G401.6 (cell line): ENCODE measurements at regions not wholly inside any gene's neighbourhood (a gene's known extent, or its start where the extent isn't known, plus 50 kb on each side); places are given as distances from the start of the nearest gene placed in this dataset.
A peak's percentile ranks its signal among the peaks of the same experiment; 100 is the strongest.

Experiments used
- FAIRE-seq: peaks from 2 replicates; lab custom pipeline; 2012; peaks lifted over from hg19 to GRCh38; lab: Jason Lieb, UNC

- no peak for FAIRE-seq
Measured at GRCh38 chr3:132237652-132238032, 79.6 kb upstream of the ACP3 start.

DNA sequence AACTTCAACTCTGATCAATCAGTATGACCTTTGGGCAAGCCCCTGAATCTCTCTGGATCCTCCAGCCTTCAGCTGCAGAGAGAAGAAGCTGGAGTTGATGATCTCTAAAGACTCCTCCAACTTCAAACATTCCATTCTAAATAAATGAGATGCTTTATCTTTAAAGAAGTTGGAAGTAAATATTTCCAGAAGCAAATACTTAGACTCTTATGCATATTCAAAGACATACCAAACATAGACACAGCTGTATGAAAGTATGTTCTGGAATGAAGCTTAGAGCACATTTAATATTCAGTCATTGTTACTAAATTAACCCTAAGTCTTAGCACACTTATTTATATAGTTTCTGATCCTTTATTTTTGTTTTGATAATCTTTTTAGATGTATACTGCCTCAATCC, 77.6 kb upstream of the ACP3 start:
- no peak for FAIRE-seq

GRCh38 chr3:132241776-132242514, 75.3 kb upstream of the ACP3 start:
- no peak for FAIRE-seq

GRCh38 chr3:132242790-132243189, 74.4 kb upstream of the ACP3 start:
- FAIRE-seq: no peak

GRCh38 chr3:132245552-132246142, 71.6 kb upstream of the ACP3 start:
- FAIRE-seq: no peak

DNA sequence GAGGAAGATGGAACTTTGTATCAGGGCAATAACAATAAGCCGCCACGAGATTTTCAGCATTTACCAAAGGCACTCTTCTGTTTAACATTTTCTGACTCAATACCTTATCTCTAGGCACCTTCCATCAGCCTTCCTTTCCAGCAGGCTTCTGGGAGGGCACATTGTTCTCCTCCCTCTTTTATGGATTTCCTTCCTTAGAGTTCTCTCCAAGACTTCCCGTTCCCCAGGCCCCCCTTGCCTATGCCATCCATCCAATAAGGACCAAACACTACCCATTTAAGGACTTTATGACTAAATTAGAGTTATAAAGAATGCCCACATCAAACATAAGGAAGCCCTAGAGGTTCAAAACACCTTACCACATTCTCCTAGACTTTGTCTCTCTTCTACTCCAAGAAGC, 71.0 kb upstream of the ACP3 start:
- FAIRE-seq: no peak

DNA sequence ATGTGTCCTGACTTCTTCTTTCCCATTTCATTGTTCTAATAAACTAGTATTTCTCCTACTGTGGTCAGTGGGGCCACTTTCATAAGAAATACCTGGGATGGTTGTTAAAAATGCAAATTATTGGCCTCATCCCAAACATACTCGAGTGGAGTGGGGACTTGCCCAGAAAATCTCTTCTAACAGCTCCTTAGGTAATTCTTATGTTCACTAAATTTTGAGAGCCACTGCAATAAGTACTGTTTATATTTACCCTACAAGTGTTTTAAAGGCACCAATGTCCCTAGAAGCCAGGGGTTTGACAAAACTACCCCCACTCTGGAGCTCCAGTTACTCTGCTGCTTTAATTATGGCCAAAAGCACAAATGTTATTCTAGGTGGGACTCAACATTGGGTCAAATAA, 70.0 kb upstream of the ACP3 start:
- no peak for FAIRE-seq

- FAIRE-seq: no peak
Measured at GRCh38 chr3:132248490-132248889, 68.7 kb upstream of the ACP3 start.

- peak; percentile 92 for FAIRE-seq
Measured at GRCh38 chr3:132253262-132253878, 63.8 kb upstream of the ACP3 start.

- FAIRE-seq: peak; percentile 19
Measured at GRCh38 chr3:132254076-132254755, 63.0 kb upstream of the ACP3 start.

DNA sequence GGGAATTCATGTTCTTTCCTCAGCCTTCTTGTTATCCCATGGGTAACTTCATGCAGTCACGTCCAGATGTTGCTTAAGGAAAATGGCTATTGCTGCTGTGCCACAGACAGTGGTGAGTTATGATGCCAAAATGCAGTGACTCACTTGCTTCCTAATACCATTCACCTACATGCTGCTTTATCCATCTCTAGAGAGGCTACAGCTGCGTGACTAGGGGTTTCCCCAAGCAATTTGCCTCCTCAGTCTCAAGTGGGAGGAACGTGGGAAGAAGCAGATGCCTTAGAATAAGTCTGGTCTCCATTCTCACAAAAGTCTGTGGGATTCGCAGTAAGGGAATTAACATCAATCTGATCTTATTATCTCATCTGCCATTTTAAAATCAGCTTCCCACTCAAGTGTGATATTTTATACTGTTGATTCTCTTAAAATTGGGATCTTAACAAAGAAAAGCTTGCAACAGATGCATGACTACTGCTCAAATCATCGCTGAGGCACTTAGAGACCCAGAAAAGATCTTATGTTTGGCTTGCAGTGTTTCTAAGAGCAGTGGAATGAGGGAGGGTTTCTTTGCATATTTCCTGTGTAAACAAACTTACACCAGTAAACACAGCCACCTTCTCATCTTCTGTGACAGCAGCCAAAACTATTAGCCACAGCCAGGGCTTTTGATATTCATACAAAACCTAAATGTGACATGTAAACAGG, 62.0 kb upstream of the ACP3 start:
- no peak for FAIRE-seq

DNA sequence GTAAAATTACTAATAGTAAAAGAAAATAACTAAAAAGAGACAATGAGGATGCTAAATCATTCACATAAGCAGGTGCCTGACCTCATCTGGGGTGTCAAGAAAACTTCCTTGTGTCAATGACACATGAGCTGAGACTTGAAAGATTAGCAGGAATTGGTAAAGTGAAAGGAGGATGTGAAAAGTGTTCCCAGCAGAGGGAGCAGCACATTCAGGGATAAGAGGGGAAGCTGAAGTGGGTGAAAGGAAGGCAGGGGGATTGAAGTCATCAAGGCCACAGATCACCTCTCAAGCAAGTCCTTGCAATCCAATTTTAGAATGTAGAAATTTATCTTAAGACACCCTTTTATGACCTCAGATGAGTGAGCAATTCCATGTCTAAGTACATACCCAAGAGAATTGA, 60.2 kb upstream of the ACP3 start:
- no peak for FAIRE-seq

DNA sequence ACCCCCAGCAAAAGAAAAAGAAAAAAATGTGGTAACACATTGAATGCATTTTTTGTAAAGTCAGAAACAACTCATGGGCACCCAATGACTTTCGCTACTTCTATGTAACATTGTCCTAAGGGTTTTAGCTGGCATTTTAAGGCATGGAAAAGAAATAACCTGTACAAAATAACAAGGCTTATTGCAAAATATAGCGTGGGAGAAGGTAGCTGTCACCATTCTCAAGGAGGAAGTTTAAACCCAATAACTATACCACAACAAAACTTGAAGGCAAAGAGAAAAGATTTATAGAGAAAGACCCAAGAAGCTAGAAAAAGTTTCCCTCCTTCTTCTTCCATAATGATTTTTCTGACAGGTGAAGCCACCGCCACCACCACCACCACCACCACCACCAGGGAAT, 55.7 kb upstream of the ACP3 start:
- FAIRE-seq: no peak

DNA sequence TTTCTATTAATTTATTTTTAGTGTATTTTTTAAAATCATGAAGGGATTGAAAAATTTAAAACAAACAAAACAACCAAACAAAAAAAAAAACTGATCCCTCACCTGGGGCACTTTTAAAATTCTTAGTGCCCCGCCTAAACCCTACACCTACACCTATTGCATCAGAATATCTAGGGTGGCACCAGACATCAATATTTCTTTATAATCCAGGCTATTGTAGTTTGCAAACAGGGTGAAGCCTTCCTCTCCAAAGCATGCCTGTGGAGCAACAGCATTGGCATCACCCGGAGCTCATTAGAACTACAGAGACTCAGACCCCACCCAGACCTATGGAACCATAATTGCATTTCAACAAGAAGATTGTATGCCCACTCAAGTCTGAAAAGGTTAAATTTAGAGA, 54.9 kb upstream of the ACP3 start:
- FAIRE-seq: no peak

DNA sequence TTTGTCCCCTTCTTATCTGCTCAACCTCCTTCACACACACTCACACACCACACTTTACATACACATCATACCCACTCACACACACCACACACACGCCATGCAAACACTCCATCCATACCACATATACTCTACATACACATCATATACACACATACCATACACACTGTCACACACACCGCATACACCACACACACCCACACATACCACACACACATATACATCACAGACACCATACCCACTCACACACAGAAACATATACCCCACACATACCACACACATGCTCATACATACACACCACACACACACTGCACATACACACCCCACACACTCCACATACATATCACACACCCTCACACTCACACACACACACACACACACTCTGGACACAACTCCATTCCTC, 54.3 kb upstream of the ACP3 start:
- no peak for FAIRE-seq

DNA sequence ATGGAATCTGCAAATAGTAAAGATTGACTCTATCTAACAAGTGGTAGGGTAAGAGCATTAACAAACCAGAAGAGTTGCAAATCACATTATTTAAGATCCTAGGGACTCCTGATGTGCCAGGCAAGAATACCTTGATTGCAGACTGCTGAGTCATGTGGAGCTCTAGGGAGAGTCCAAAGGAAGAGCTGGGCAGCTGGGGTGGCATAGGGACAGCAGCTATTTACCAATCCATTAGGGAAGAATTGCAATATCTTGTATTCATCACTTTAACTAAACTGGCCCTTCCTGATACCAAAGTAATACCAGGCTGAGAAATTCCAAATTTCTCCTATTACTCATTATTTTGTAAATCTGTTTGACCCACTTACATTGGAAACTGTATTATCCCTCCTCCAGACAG, 52.2 kb upstream of the ACP3 start:
- no peak for FAIRE-seq

DNA sequence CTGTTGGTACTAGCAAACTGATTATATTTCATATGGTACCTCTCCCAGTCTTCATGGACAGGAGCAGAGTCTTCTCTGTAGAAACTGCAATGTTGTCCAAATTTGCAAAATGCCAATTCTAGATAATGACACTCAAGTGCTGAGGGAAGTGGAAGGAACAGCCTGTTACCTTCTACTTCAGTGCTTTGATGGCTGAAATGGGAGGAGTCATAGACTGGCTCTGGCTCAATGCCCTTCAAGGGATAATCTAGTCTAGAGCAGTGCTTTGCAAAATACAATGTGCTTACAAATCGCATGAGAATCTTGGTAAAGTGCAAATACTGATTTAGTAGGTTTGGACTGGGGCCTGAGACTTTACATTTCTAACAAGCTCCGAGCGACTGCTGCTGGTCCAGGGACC, 51.7 kb upstream of the ACP3 start:
- FAIRE-seq: no peak

DNA sequence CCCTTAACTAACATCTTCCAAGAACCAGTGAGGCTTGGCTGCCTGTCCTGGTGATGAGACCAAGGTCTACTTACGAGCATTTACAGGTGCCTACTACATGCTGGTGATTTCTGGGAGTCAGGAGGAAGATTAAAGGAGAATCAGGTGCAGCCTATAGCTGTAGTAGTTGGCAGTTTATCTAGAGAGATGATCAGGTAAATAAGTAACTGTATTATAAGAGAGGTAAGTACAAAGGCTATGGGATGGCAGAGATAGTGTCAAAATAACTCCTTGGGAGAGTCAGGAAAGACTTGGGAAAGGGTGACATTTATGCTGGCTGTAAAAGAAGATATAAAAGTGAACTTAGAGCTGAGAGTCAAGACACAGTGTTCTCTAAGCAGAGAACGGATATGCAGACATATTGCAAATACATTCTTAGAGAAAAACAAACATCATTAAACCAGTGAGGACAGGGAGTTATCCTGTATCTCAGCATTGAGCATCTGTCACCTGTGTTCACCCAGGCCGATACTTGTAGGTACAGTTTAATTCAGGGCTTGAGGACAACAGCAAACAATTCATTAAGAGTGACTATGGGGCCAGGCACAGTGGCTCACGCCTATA, 49.7 kb upstream of the ACP3 start:
- FAIRE-seq: no peak
